HG02852 (cell line): ENCODE measurements at regions not wholly inside any gene's neighbourhood (a gene's known extent, or its start where the extent isn't known, plus 50 kb on each side); places are given as distances from the start of the nearest gene placed in this dataset.

ENCODE experiments used
- ATAC-seq: cut with Tn5 transposase; IDR thresholded peaks from one replicate; pipeline ENCODE4 v1.9.1; 2021; ENCODE audit warnings: mild to moderate bottlenecking, moderate library complexity; ENCODE audit not compliant: unreplicated experiment

DNA sequence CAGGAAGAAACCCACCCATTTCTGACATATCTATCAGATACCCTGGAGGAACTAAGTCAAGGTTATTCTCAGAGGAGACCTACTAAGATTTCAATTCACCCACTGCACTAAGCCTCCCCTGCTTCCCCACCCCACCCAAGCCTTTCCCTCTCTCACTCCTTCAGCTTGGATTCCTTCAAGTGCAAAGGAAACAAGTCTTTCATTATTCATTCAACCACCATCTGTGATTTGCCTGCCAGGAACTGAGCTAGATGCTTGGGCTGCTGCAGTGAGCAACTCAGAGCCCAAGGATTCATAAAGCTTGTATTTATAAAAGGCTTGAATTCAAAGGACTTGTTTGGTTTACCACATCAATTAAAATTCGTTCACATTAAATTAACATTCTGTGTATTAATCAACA lies 161.3 kb downstream of the GXYLT1 start:
- ATAC-seq = no peak

DNA sequence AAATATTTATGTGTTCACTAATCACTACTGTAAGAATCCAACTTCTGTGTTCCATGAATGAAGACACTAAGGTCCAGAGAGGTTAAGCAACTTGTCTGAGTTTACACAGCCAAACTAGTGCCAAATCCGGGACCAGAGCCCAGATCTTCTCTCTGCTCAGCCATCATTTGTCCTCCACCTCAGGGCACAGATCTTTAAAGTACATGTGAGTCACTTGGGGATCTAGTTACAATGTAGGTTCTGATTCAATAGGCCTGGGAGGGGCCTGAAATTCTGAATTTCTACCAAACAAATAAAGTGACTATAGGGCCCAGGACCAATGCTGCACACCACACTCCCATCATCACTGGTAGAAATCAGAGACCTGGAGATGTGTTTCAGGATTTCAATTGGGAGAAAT lies 162.9 kb downstream of the GXYLT1 start:
- ATAC-seq = no peak

GRCh38 chr12:41981013-41981412 lies 163.7 kb downstream of the GXYLT1 start:
- no peak for ATAC-seq

DNA sequence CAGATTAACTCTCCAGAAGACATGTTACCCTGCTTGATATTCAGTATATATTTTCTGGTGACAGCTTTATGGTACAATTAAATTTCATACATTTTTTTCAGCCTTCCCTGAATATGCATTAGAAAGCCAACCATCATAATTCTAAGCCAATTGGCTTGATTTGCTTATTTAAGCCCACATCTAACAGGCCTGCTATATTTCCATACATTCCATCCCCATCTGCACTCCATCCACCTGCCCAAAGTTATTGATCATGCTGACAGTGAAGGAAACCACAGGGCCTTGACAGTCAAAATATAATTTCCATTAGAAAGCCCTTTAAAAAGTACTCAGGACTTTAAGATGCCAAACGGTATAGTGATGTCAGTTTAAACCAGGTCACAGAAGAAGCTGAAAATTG lies 164.3 kb downstream of the GXYLT1 start:
- no peak for ATAC-seq

- ATAC-seq = no peak
Measured at GRCh38 chr12:41979574-41979973, 165.1 kb downstream of the GXYLT1 start.

- ATAC-seq = no peak
Measured at GRCh38 chr12:41972598-41972997, 172.1 kb downstream of the GXYLT1 start.

- no peak for ATAC-seq
Measured at GRCh38 chr12:41972196-41972595, 172.5 kb downstream of the GXYLT1 start.

GRCh38 chr12:41970744-41971143 lies 173.9 kb downstream of the GXYLT1 start:
- no peak for ATAC-seq

GRCh38 chr12:41968599-41968998 lies 176.1 kb downstream of the GXYLT1 start:
- no peak for ATAC-seq

DNA sequence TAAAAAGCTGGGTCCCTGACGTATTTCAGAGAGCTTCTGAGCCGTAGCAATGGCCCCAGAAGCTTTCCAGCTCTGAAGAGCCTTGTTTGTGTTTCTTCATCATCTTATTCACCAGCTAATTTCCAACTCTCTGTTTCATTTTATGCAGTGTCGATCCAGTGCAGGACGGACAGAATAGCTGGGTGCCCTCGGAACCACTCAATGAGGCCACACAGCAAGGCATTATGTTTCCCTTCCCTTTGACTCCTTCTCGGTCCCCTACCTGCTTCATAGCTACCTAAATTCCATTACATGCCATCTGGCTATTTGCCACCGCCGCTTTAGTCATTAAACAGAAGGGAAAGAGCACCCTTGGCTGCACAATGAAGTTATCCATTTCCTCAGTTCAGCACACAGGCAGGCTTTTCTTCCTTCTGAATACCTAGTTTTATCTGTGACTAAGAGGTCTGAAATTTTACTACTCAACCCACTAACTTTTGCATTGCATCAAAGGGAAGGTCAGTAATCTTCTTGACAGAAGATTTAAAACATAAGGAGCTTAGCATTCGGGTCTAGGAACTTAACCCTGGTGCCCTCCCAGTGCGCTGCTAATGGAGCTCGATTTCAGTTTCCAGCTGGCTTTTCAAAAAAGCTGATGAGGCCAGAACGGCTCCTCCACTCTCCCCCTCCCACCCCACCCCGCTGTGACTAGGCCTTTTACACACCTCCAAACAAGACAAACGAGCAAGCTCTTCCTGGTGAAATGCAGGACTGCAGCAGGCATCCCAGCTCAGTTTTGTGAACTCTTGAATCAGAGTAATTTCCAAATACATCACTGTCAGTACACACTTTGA lies 176.8 kb downstream of the GXYLT1 start:
- no peak for ATAC-seq

DNA sequence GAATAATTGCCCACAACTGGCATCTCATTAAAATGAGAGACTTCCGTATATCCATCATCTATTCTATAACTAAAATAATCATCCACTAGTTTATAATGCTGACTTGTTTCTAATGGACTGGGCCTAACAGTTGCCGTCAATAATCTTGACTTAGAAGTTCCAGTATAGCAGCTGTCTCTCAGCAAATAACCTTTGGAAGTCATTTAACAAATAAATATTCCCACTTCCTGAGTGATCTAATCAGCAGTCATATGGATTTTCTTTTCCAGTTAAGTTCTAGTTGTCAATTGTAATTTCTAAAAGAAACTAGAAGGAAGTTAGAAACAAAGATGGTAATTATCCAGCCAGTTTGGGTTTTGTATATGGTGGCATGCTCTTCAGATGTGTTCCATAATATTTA lies 177.8 kb downstream of the GXYLT1 start:
- ATAC-seq = no peak

DNA sequence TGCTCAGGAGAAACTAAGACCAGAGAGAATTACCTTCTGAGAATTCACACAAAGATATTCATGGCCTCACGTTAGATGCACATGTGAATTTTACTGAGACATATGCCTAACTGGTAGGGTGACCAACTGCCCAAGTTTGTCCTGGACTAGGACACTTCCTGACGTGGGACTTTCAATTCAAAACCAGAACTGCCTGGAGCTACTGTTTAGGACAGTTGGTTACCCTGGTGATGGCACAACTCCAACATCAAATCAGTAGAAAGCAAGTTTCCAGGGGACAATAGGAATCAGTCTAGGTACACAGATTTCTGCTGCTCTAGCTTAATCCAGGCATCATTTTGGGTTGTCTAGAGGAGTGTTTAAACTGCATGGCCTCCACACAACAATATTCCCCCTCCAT lies 178.7 kb downstream of the GXYLT1 start:
- ATAC-seq = no peak

GRCh38 chr12:41963398-41963797 lies 181.3 kb downstream of the GXYLT1 start:
- ATAC-seq = no peak

DNA sequence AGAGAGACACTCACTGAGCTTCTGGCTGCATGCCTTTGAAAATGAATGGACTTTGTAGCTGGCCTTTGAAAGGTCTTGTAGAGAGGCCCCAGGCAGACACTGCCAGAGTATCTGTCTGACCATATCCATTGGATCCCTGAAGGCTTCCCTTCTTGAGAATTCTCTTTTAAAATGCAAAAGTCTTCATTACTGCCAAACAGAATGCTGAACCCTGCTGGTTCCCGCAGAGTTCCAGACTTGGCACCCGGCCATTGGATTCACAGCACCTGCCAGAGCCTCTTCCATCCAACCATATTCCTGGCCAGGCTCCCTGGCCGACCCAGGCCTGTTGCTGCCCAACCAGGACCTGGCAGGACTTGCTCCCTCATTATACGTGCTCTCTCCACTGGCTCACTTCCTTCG lies 182.5 kb downstream of the GXYLT1 start:
- no peak for ATAC-seq

- ATAC-seq = no peak
Measured at GRCh38 chr12:41959271-41959670, 185.4 kb downstream of the GXYLT1 start.

- no peak for ATAC-seq
Measured at GRCh38 chr12:41956353-41956752, 188.3 kb downstream of the GXYLT1 start.

DNA sequence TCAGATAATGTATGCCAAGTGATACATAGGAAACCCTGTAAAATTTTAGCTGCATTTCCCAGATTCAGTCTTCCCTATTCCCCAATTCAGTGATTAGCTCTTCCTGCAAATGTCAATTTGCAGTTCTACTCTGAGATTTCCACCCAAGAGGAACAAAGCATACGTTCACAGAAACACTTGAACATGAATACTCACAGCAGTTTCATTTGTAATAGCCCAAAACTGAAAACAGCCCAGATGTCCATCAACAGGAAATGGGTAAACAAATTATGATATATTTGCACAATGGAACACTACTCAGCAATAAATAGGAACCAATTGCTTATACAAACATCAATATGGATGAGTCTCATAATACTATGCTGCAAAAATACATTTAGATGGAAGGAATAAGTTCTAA lies 194.2 kb downstream of the GXYLT1 start:
- no peak for ATAC-seq

DNA sequence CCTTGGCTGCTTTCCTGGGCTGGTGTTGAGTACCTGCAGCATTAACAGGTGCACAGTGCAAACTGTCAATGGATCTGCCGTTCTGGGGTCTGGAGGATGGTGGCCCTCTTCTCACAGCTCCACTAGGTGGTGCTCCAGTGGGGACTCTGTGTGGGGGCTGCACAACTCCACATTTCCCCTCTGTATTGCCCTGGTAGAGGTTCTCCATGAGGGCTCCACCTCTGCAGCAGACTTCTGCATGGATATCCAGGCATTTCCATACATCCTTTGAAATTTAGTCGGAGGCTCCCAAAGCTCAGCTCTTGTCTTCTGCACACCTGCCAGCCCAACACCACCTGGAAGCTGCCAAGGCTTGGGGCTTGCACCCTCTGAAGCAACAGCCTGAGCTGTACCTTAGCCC lies 198.6 kb downstream of the GXYLT1 start:
- no peak for ATAC-seq

DNA sequence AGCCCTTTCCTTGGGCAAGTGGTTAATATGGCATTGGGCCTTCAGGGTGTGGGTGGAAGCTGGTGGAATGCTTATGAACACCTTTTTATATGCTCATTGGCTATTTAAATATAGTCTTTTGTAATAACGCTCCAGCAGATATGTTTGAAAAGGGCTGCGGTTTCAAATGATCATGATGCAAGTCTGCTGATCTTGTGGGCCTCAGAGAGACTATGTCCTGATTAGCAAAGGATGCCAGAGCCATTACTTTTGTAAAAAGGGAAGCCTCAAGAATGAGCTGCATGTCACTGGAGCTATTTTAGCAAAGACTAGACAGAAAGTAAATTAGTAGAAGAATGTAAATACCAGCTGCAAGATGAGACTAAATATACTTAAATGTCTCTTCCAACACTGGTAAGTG lies 200.5 kb downstream of the GXYLT1 start:
- ATAC-seq = no peak

- ATAC-seq = no peak
Measured at GRCh38 chr12:41943671-41944070, 201.0 kb downstream of the GXYLT1 start.

- no peak for ATAC-seq
Measured at GRCh38 chr12:41942354-41942753, 202.3 kb downstream of the GXYLT1 start.

DNA sequence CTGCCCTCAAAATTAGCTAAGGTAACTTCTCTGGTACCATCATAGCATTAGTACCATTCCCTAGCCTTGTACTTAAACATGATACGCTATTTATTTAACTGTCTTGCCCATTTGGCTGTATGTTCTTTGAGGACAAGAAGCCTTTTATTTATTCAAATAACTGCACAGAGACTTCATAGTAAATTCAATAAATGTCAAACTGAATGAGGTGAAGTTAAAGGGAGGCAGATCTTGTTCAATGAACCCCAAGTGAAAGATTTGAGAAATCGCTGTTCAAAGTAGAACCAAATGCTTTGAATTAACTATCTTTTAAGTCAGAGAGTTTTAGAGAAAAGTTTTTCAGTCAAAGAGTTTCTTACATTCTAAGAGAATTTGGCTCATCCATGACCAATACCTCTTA lies 203.6 kb downstream of the GXYLT1 start:
- ATAC-seq = no peak

DNA sequence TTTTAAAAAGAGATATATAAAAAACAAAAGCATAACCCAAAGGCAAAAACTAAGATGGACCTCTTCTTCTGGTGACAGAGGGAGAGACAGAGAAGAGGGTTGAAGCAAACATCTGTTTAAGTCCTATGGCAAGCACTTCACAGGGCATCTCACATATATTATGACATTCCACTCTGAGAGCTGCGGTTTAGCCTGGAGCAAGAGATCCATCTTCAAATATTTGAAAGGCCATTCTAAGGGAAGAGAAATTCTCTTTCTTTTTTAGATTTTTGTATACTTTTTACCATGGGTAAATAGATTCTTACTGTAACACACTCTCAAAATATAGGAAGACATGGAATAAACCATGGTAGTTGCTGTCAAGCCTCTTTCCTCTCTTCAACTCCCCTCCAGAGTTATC lies 204.1 kb downstream of the GXYLT1 start:
- ATAC-seq = no peak
